ENCODE measurements at regions not wholly inside any gene's neighbourhood (a gene's known extent, or its start where the extent isn't known, plus 50 kb on each side); places are given as distances from the start of the nearest gene placed in this dataset.

- TF ChIP-seq CTCF (conservative IDR thresholded peaks at IDR 0.05; ENCODE audit: low read depth, low read length) (no peak), EZH2 (IDR thresholded peaks at IDR 0.05; ENCODE audit: low read length, unreplicated experiment) (no peak), EZH2phosphoT487 (IDR thresholded peaks at IDR 0.05; ENCODE audit: borderline replicate concordance, low read length) (no peak)
Measured at GRCh38 chr18:60199505-60199904, 173.1 kb downstream of the MC4R start.
